Activated T-cell treated with anti-CD3 and anti-CD28 coated beads, Interleukin-2, amount 50 U/mL, for 1 hour (primary cell): ENCODE measurements at regions not wholly inside any gene's neighbourhood (a gene's known extent, or its start where the extent isn't known, plus 50 kb on each side); places are given as distances from the start of the nearest gene placed in this dataset.

Source experiments
- DNase-seq: peaks from one replicate; pipeline ENCODE4 v3.0.0-alpha.2; 2020

DNA sequence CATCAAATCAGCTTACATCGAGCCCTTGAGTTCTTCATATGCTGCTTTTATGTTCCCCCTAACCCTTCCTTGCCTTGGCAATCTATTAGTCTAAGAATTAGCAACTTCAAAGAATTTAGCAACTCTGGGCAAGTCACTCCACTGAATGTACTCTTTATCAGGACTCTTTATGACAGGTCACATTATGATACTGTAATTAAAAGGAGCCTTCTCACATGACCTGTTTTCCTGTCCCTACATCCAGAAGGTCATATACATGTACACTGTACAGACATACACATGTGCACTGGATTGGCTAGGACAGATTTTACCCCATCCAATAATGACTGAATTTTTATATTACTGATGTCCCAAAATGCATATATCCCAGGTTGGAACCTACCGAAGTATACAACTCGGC, 463.1 kb downstream of the SHQ1 start:
- no peak for DNase-seq

GRCh38 chr3:72384602-72385001, 463.6 kb downstream of the SHQ1 start:
- DNase-seq, result no peak

- no peak for DNase-seq
Measured at GRCh38 chr3:72383883-72384282, 464.4 kb downstream of the SHQ1 start.

DNA sequence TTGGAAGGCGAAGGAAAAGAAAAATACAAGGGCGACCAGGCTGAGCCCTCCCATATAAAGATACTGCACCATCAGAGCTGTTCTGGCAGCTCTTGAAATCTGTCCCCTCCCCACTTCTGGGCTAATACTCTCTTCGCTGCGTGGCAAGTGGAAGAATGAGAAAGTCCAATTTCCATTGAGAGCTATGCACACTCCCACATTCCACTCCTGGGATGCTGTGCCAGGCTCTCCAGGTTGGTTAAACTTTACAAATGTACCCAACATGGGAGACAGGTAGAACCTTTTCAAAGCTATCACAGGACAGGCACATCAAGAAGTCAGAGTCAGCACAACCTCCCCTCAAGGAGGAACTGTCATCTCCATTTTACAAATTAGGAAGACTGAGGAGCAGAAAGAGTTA, 465.0 kb downstream of the SHQ1 start:
- no peak for DNase-seq

GRCh38 chr3:72382460-72382859, 465.8 kb downstream of the SHQ1 start:
- DNase-seq, result no peak

- no peak for DNase-seq
Measured at GRCh38 chr3:72381584-72381983, 466.7 kb downstream of the SHQ1 start.

- no peak for DNase-seq
Measured at GRCh38 chr3:72380711-72381493, 467.3 kb downstream of the SHQ1 start.

DNA sequence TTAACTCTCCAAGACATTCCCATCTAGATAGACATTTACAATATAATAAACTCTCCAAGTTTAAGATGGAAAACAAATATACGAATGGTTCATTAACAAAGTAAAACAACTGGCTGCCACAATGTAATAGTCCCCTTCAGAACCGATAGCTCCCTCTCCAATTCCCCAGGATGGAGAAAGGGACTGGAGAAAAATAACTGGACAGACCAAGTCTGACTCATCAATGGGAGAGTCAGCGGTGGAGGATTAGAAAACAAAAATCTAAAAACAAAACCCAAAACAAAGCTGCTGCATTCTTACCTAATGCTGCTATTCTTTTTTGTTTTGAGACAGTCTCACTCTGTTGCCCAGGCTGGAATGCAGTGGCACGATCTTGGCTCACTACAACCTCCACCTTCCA, 468.1 kb downstream of the SHQ1 start:
- DNase-seq, result no peak

- DNase-seq, result no peak
Measured at GRCh38 chr3:72379500-72380187, 468.6 kb downstream of the SHQ1 start.

- no peak for DNase-seq
Measured at GRCh38 chr3:72378287-72378686, 470.0 kb downstream of the SHQ1 start.

DNA sequence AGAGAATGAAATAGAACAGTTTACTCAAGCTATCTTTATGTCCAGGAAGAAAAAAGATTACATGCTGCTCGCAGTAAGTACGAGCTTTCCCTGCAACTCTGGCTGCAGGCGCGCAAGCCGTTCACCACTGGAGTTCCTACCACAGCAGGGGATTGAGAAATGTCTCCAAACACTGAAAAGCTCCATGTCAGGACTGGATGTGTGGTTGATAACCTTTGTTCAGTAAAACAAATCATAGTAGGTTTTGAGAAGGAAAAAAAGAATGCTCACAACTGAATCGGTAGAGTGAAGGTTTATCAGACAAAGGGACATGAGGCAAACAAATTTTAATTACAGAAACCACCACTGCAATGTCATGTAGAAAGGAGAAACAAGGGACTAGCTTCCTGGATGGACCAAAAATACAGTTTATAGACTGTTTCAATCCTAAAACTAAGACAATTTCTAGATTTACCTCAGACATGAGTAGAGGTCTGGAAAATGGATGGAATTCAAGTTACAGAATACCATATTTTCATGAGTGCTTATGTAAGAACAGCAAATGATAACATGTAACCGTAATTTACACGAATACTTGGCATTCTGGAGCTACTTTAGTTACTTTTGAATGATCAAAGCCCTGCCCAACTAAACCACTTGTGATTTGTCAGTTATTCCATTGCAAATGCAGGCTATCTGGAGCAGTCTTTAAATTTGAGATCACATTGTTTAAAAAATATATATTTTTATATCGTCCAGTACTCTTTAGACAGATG, 471.1 kb downstream of the SHQ1 start:
- no peak for DNase-seq

DNA sequence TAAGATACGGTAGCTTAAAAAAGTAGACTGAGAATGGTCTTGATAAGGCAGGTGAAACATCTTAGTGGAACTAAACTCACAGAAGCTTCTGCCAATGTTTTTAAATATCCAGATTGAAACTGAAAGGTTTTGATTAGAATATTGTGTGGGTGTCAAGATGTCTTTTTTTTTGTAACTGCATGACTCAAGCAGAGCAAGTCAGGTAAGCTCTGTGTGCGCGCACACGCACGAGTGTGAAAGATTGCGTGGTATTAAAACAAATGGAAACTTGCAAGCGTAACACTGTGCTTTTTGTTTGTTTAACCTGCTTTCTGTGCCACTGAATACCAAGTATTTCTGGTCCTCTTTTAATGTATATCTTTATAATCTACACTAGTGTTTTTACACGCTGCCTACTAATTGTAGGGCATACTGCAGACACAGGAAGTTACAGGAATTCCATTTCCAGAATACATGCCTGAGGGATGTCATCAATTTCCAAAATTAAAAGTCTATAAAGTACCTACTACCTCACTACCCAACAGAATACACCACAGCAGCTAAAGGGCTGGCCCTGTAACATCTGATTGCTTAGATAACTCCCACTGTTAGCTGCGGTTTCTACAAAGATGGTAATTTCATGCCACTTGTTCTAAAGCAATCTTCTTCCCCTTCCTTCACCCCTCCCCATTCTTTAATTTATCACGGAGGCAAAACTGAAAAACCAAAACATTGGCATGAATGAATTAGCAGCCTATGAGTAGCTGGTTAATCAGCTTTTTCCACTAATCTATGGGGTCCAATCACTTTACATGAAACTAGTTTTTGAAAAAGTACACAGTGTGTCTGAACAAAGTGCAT, 472.8 kb downstream of the SHQ1 start:
- DNase-seq, result no peak

- no peak for DNase-seq
Measured at GRCh38 chr3:72373139-72373538, 475.1 kb downstream of the SHQ1 start.

GRCh38 chr3:72372161-72372560, 476.1 kb downstream of the SHQ1 start:
- no peak for DNase-seq

- DNase-seq, result no peak
Measured at GRCh38 chr3:72371431-72371830, 476.8 kb downstream of the SHQ1 start.

DNA sequence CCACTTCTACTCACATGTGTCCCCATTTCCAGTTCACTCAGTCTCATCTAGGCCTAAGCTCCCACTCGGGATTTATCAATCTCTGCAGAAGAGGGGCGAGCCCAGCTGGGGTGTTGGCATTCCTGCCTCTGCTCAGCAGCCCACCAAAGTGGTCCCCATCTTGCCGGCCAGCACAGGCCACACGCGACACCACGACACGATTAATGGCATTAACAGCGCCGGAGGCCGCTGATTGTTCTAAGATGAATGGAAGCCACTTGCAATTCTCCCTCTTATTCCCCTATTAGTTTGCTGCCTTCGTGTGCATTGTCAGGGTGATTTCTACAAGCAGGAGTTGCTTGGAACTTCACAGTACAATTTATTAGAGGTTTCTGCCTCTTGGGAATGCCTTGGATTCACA, 477.3 kb downstream of the SHQ1 start:
- no peak for DNase-seq

DNA sequence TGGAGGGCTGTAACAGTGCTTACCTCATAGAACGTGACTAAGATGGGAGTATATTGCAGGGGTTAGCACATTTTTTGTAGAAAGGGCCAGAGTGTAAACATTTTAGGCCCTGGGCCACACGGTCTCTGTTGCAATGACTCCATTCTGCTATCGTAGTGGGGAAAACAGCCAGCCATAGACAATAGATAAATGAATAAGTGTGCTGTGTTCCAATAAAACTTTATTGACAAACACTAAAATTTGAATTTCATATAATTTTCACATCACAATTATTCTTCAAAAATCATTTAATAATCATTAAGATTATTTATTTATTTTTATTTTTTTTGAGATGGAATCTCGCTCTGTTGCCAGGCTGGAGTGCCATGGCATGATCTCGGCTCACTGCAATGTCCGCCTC, 478.6 kb downstream of the SHQ1 start:
- DNase-seq, result no peak

DNA sequence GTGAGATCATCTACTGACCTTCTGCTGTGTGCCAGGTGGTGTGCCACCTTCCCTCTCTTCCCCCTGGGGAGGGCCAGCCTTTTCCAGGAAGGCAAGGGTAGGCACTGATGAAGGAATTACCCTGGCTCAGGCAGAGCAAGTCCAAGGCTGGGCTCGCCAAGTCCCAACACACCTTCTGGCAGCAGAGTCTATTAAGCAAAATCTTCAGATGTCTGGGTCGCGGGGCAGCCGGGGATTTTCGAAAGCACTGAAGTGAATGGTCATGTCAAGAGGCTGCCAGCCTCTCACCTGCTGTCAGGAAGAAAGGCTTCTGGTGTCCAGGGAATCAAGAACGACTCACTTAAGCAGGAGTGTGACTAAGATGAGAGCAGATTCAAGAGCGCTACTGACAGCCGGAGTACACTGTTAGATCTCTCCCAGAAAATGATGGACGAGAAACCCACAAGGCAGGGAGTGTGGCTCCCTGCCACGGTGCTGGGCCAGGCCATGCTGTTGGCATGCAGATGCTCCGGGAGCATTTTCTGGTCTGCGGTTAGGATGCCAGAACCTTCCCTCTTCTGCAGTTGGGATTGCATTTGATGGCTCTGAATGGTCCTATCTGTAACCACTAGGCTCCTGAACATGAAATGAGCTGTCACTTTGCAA, 479.8 kb downstream of the SHQ1 start:
- no peak for DNase-seq

DNA sequence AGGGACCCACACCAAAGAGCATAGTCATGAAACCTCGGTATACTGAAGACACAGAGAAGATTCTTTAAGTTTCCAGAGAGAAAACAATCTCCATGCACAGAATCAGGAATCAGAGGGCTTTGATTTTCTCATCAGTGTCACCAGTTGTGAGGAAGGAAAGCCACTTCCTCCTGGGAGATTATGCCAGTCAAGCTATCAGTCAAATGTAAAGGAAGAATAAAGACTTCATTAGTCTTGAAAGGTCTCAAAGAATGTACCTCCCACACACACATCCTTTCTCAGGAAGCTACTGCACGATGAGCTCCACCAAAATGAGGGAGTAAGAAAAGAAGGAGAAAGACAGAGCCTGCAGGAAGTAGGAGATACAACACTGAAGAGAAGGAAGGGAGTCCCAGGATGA, 486.3 kb downstream of the SHQ1 start:
- no peak for DNase-seq

DNA sequence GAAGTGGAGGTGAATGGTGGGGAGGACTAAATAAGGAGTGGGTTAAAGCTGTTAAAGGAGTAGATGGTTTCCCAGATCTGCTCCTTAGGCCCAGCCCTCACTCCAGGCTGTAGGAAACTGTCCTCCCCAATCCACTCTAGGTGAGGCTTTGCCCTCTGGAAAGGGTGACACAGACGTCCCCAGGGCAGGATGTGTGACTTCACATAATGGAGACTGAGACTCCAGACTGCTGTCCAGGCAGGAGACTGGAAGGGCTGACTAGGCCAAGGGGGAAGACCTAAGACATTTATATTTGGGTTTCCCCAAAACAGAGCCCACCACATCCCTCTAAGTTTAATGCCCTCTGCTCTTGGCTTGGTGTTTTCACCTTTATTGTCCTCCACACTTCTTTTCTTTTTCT, 488.5 kb downstream of the SHQ1 start:
- no peak for DNase-seq

GRCh38 chr3:72355168-72355567, 493.1 kb downstream of the SHQ1 start:
- DNase-seq, result no peak

DNA sequence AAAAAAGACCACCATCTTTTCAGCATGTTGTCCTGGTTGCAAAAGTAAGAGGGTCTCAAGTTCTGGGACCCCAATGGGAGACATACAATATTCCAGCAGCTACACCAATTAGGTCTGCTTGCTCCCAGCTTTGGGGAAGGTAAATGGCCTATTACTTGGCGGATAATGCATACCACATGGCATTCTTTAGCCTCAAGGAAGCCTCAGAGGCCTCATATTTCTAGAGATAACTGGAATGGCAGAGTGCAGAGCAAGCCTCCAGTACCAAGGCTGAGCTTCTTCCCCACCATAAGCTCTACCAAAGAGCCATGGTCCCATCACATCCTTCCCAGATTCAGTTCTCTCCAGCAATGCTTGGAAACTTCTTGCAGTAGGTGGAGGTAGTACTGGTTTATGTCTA, 493.8 kb downstream of the SHQ1 start:
- no peak for DNase-seq
